IPS DF 6.9 (cell line): ENCODE measurements at regions not wholly inside any gene's neighbourhood (a gene's known extent, or its start where the extent isn't known, plus 50 kb on each side); places are given as distances from the start of the nearest gene placed in this dataset.
"Not testable (repeated sequence)": the region's sequence is repeated elsewhere in the genome, so short reads cannot be mapped to it uniquely, and the experiment has no call there.

ENCODE experiments used
- DNase-seq: peaks from one replicate; pipeline ENCODE4 v3.0.0-alpha.2; 2013; ENCODE audit warnings: low read depth, low spot score
- H3K27ac ChIP-seq: one replicate; pipeline ENCODE4 v1.5.1; 2013; ENCODE audit warnings: low read length, control low read depth
- H3K27me3 ChIP-seq: 2 replicates; pipeline ENCODE4 v1.6.1; 2013; ENCODE audit warnings: mild to moderate bottlenecking, low read length; ENCODE audit not compliant: control insufficient read depth, insufficient read depth
- H3K36me3 ChIP-seq: 2 replicates; pipeline ENCODE4 v1.6.1; 2013; ENCODE audit warnings: low read length; ENCODE audit not compliant: control insufficient read depth, insufficient read depth
- H3K4me1 ChIP-seq: 2 replicates; pipeline ENCODE4 v1.6.1; 2013; ENCODE audit warnings: low read length; ENCODE audit not compliant: control insufficient read depth, insufficient read depth
- H3K4me3 ChIP-seq: 2 replicates; pipeline ENCODE4 v1.5.1; 2013; ENCODE audit warnings: mild to moderate bottlenecking, low read length
- H3K9me3 ChIP-seq: 2 replicates; pipeline ENCODE4 v1.6.1; 2013; ENCODE audit warnings: low read length, inconsistent platforms; ENCODE audit not compliant: control insufficient read depth, insufficient read depth
- WGBS: extraction: QIAGEN DNeasy Blood & Tissue Kit; methylation state at CpG from one replicate; pipeline ENCODE4 v1.1.7; 2013; ENCODE audit warnings: mixed read lengths, missing lambda C conversion rate; ENCODE audit not compliant: insufficient read length, insufficient coverage; 5-methylcytosine and 5-hydroxymethylcytosine counted together

DNA sequence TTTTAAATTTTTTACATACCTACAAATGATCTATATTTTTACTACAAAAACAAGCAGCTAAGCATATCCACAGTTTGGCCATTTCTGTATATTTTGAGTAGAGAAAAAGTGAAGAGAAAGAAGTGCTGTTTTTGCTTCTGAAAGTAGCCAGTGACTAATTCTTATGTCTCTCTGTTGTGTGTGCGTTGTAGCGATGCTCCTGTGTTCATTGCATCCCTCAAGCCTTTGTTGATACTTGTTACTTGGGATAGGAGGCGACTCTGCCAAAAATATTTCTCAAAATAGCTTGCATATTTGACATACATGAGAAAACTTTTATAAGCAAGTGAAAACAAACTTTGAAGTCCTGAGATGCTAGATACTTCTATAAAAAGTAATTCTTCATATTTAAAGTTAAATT, 714.1 kb downstream of the FSCB start:
- no peak overlapping the region for H3K4me3 ChIP-seq
- no peaks in the 10 kb centered on the region for H3K36me3 ChIP-seq
- no peak for DNase-seq
- no peaks in the 10 kb centered on the region for H3K27me3 ChIP-seq
- no CpG with 5 or more reads among the region's 3 CpGs for WGBS
- H3K9me3 ChIP-seq, result no peaks in the 10 kb centered on the region
- no peaks in the 10 kb centered on the region for H3K4me1 ChIP-seq
- H3K27ac ChIP-seq, result no peak overlapping the region

DNA sequence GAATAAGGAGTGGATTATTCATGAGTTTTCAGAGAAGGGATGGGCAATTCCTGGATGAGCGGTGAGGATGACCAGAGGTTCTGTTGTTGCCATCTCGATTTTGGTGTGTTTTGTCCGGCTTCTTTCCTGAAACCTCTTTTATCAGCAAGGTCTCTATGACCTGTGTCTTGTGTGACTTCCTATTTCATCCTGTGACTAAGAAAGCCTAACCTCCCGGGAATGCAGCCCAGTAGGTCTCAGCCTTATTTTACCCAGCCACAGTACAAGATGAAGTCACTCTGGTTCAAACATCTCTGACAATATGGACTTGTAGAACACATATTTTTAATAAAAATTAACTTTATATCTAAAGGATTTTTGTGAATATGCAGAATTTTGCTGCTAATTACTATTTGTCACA, 716.4 kb downstream of the FSCB start:
- no peaks in the 10 kb centered on the region for H3K36me3 ChIP-seq
- WGBS, result no CpG with 5 or more reads among the region's 4 CpGs
- H3K27me3 ChIP-seq, result no peaks in the 10 kb centered on the region

DNA sequence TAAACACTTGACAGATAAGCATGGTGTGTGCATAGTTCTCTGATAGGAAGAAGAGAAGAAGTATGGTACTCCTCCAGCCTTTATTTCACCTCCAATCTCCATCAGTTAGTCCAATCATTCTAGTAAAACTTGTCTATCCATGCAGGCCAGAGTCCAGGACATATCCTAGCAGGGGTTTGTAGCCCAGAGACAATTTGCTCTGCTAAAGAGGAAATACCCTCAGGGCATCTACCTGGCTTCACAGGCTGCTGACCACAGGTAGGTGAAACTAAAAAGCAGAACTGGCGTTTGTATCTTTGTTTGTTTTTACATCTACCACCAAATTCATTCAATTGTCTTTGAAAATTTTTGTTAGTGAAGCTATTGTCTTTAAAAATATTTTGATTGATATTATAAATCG, 717.6 kb downstream of the FSCB start:
- DNase-seq, result no peak
- no CpG with 5 or more reads among the region's 2 CpGs for WGBS
- no peaks in the 10 kb centered on the region for H3K4me1 ChIP-seq
- H3K27ac ChIP-seq, result no peak overlapping the region
- no peaks in the 10 kb centered on the region for H3K36me3 ChIP-seq
- no peaks in the 10 kb centered on the region for H3K27me3 ChIP-seq
- H3K4me3 ChIP-seq, result no peak overlapping the region
- no peaks in the 10 kb centered on the region for H3K9me3 ChIP-seq

More for the DNA sequence above, 716.4 kb downstream of the FSCB start:
- DNase-seq, result no peak
- H3K4me3 ChIP-seq, result no peak overlapping the region
- no peaks in the 10 kb centered on the region for H3K4me1 ChIP-seq
- no peaks in the 10 kb centered on the region for H3K9me3 ChIP-seq
- H3K27ac ChIP-seq, result no peak overlapping the region

GRCh38 chr14:43786066-43786762, 720.9 kb downstream of the FSCB start:
- H3K9me3 ChIP-seq, result no peaks in the 10 kb centered on the region
- H3K4me3 ChIP-seq, result no peak overlapping the region
- no CpG with 5 or more reads among the region's 13 CpGs for WGBS
- no peak for DNase-seq
- H3K36me3 ChIP-seq, result no peaks in the 10 kb centered on the region
- H3K27ac ChIP-seq, result no peak overlapping the region
- no peaks in the 10 kb centered on the region for H3K27me3 ChIP-seq
- no peaks in the 10 kb centered on the region for H3K4me1 ChIP-seq

DNA sequence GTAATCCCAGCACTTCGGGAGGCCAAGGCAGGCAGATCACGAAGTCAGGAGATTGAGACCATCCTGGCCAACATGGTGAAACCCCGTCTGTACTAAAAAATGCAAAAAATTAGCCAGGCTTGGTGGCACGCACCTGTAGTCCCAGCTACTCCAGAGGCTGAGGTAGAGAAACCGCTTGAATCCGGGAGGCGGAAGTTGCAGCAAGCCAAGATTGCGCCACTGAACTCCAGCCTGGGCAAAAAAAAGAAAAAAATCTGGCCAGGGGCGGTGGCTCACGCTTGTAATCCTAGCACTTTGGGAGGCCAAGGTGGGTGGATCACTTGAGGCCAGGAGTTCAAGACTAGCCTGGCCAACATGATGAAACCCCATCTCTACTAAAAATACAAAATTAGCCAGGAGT, 722.7 kb downstream of the FSCB start:
- not testable (repeated sequence) for DNase-seq, H3K27me3 ChIP-seq, H3K4me3 ChIP-seq, H3K27ac ChIP-seq, H3K4me1 ChIP-seq, H3K36me3 ChIP-seq, H3K9me3 ChIP-seq
- no CpG with 5 or more reads among the region's 10 CpGs for WGBS

GRCh38 chr14:43778937-43779639, 728.0 kb downstream of the FSCB start:
- Histone ChIP-seq H3K4me1 (no peaks in the 10 kb centered on the region), H3K27ac (no peak overlapping the region), H3K9me3 (no peaks in the 10 kb centered on the region), H3K4me3 (no peak overlapping the region), H3K27me3 (no peaks in the 10 kb centered on the region), H3K36me3 (no peaks in the 10 kb centered on the region)
- WGBS, result no CpG with 5 or more reads among the region's 2 CpGs
- DNase-seq, result no peak

DNA sequence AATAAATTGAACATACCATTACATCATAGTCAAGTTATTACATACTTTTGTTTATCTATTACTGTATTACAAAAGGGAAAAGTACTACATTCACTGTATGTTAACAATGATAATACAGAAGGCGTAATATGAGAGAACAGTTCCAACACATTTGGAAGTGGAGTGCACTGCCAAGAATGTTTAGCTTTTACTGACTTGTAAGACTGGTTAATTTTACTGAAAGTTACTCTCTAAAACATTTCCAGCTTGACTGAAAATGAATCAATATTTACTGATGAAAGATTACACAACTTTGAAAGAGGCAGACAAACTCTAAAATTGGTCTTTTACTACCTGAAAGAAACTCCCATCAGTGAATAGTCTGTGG, 728.5 kb downstream of the FSCB start:
- Histone ChIP-seq H3K4me3 (no peak overlapping the region), H3K36me3 (no peaks in the 10 kb centered on the region), H3K27me3 (no peaks in the 10 kb centered on the region), H3K27ac (no peak overlapping the region), H3K9me3 (no peaks in the 10 kb centered on the region), H3K4me1 (no peaks in the 10 kb centered on the region)
- DNase-seq, result no peak
- no CpG with 5 or more reads among the region's 1 CpG for WGBS

DNA sequence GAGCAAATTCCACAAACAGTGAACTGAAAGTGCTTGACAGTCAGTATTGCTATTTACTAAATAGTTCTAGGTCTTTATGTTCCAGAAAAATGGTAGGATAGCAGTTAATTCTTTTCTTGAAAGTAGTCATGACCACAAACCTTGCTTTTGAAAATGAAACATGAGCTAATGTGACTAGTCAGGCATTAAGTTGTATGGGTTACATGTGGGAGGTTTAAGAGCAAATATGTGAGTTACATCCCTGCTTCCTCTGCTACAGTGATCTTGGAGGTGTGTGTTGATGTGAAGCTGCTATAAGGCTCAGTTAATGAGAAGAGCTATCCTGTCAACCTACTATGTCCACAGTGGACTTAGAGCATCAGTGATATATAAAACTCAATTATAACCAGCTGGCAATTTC, 741.6 kb downstream of the FSCB start:
- Histone ChIP-seq H3K4me3 (no peak overlapping the region), H3K9me3 (no peaks in the 10 kb centered on the region)
- DNase-seq, result no peak

DNA sequence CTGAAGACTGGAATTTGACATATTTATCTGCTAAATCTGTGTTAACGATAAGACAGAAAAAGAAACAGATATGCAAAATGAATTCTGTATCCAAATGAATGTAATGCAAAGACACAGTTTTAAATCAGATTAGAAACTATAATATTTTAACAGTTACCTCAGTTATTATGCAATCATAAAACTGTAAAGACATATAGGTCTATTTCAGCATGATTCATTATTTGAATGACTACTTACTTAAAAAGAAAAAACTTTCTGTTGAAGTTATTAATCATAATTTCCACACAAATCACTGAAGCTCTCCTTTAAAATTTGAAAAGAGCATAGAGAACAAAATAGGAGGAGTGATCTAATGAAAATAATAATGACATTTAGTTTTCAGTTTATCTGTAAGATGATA, 742.6 kb downstream of the FSCB start:
- H3K27me3 ChIP-seq, result no peaks in the 10 kb centered on the region
- H3K27ac ChIP-seq, result no peak overlapping the region
- H3K4me3 ChIP-seq, result no peak overlapping the region
- no CpG with 5 or more reads among the region's 1 CpG for WGBS
- DNase-seq, result no peak
- no peaks in the 10 kb centered on the region for H3K9me3 ChIP-seq
- no peaks in the 10 kb centered on the region for H3K4me1 ChIP-seq
- no peaks in the 10 kb centered on the region for H3K36me3 ChIP-seq

More for the DNA sequence above, 741.6 kb downstream of the FSCB start:
- no peaks in the 10 kb centered on the region for H3K36me3 ChIP-seq
- H3K27me3 ChIP-seq, result no peaks in the 10 kb centered on the region
- no peak overlapping the region for H3K27ac ChIP-seq
- no peaks in the 10 kb centered on the region for H3K4me1 ChIP-seq

- WGBS, result no CpG with 5 or more reads among the region's 6 CpGs
- no peak for DNase-seq
These were observed 751.4 kb downstream of the FSCB start for GRCh38 chr14:43755707-43756106.

GRCh38 chr14:43754838-43755237, 752.2 kb downstream of the FSCB start:
- WGBS, result no CpG with 5 or more reads among the region's 3 CpGs
- peak; percentile 43 for DNase-seq
- Histone ChIP-seq H3K36me3 (no peaks in the 10 kb centered on the region), H3K4me3 (no peak overlapping the region), H3K4me1 (peaks cover 1% of the 10 kb centered on the region; the same call in 1 of the 2 replicates), H3K27me3 (no peaks in the 10 kb centered on the region), H3K27ac (no peak overlapping the region), H3K9me3 (no peaks in the 10 kb centered on the region)

More at GRCh38 chr14:43755707-43756106, 751.4 kb downstream of the FSCB start:
- peaks cover 1% of the 10 kb centered on the region; the same call in 1 of the 2 replicates for H3K4me1 ChIP-seq
- H3K4me3 ChIP-seq, result no peak overlapping the region
- no peaks in the 10 kb centered on the region for H3K27me3 ChIP-seq
- H3K27ac ChIP-seq, result no peak overlapping the region
- H3K9me3 ChIP-seq, result no peaks in the 10 kb centered on the region
- H3K36me3 ChIP-seq, result no peaks in the 10 kb centered on the region
